Mammary epithelial cell (primary cell): ENCODE measurements at regions not wholly inside any gene's neighbourhood (a gene's known extent, or its start where the extent isn't known, plus 50 kb on each side); places are given as distances from the start of the nearest gene placed in this dataset.

Source experiments
- EZH2 ChIP-seq: IDR thresholded peaks from 2 replicates; pipeline ENCODE4 v1.6.1; 2012; ENCODE audit warnings: low read length, inconsistent platforms, borderline replicate concordance
- TF ChIP-seq, protein P1 (sequence below), 2 donors: IDR thresholded peaks in 1 of 2; conservative IDR thresholded peaks in 1 of 2; 2 replicates each; pipeline ENCODE4 v1.5.1; 2011 to 2012; ENCODE audit warnings: inconsistent platforms in 2 of 2, low read length in 2 of 2, mild to moderate bottlenecking in 2 of 2, control low read depth in 1 of 2, low read depth in 1 of 2; ENCODE audit not compliant: insufficient read depth in 1 of 2; ENCODE audit errors: extremely low read depth in 1 of 2

GRCh38 chr7:88509341-88509740 lies 202.6 kb upstream of the STEAP4 start:
- TF ChIP-seq, protein P1, sequence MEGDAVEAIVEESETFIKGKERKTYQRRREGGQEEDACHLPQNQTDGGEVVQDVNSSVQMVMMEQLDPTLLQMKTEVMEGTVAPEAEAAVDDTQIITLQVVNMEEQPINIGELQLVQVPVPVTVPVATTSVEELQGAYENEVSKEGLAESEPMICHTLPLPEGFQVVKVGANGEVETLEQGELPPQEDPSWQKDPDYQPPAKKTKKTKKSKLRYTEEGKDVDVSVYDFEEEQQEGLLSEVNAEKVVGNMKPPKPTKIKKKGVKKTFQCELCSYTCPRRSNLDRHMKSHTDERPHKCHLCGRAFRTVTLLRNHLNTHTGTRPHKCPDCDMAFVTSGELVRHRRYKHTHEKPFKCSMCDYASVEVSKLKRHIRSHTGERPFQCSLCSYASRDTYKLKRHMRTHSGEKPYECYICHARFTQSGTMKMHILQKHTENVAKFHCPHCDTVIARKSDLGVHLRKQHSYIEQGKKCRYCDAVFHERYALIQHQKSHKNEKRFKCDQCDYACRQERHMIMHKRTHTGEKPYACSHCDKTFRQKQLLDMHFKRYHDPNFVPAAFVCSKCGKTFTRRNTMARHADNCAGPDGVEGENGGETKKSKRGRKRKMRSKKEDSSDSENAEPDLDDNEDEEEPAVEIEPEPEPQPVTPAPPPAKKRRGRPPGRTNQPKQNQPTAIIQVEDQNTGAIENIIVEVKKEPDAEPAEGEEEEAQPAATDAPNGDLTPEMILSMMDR (conservative IDR thresholded peaks at IDR 0.05 in 1 of 2, IDR thresholded peaks at IDR 0.05 in 1 of 2; ENCODE audit: extremely low read depth in 1 of 2, insufficient read depth in 1 of 2, low read depth in 1 of 2, low read length in 2 of 2) = no peak
- TF ChIP-seq EZH2 = no peak
